Body of pancreas (tissue), 4 donors: ENCODE measurements at regions not wholly inside any gene's neighbourhood (a gene's known extent, or its start where the extent isn't known, plus 50 kb on each side); places are given as distances from the start of the nearest gene placed in this dataset.

Experiments used
- ATAC-seq: fragments of 150-250 bp; one replicate; pipeline ENCODE4 v1.9.1; 2016
- DNase-seq, 4 donors: peaks; one replicate each; pipeline ENCODE4 v3.0.0-alpha.2; 2019
- H3K27ac ChIP-seq, 4 donors: fragments of 200-600 bp; sonication (generic); 1 replicate in 3 of 4; 2 replicates in 1 of 4; pipeline versions ENCODE4 v1.5.1 to v1.6.1; 2016 to 2019; ENCODE audit warnings: mild to moderate bottlenecking in 1 of 4, mixed read lengths in 1 of 4, moderate library complexity in 1 of 4
- H3K27me3 ChIP-seq, 2 donors: fragments of 200-600 bp; sonication (generic); one replicate each; pipeline ENCODE4 v1.6.0; 2016; ENCODE audit warnings: mild to moderate bottlenecking in 1 of 2
- H3K36me3 ChIP-seq, 2 donors: fragments of 200-600 bp; sonication (generic); replicated peaks in 1 of 2; 2 replicates each; pipeline ENCODE4 v1.5.1; 2016; ENCODE audit warnings: low read depth in 2 of 2; ENCODE audit not compliant: insufficient read depth in 1 of 2
- H3K4me1 ChIP-seq: fragments of 200-600 bp; sonication (generic); one replicate; pipeline ENCODE4 v1.6.0; 2016
- H3K4me3 ChIP-seq, 2 donors: fragments of 200-600 bp; sonication (generic); 1 replicate in 1 of 2; 2 replicates in 1 of 2; pipeline ENCODE4 v1.5.1; 2016 to 2019
- H3K9me3 ChIP-seq, 3 donors: fragments of 200-600 bp; sonication (generic); 1 replicate in 2 of 3; 2 replicates in 1 of 3; pipeline ENCODE4 v1.5.1; 2016
- POLR2A ChIP-seq, 3 donors: fragments of 450-650 bp; IDR thresholded peaks; one replicate each; pipeline ENCODE4 v1.6.1; 2016; ENCODE audit warnings: antibody characterized with exemption in 3 of 3, mild to moderate bottlenecking in 2 of 3
- WGBS, 2 donors: methylation state at CpG; one replicate each; pipeline ENCODE4 v1.1.5; 2017; 5-methylcytosine and 5-hydroxymethylcytosine counted together
- intact Hi-C: fragments of 100-400 bp; cut with DNase I; formaldehyde crosslinking; loops from one replicate; pipeline ENCODE4 v1.15.1; 2023
- TF ChIP-seq, protein P1 (sequence below), 7 experiments: fragments of 450-650 bp in 4 of 7; fragments of 200-600 bp in 3 of 7; sonication (generic) in 3 of 7; IDR thresholded peaks; one replicate each; pipeline ENCODE4 v1.5.1; 2016 to 2019; ENCODE audit warnings: antibody characterized with exemption in 7 of 7

DNA sequence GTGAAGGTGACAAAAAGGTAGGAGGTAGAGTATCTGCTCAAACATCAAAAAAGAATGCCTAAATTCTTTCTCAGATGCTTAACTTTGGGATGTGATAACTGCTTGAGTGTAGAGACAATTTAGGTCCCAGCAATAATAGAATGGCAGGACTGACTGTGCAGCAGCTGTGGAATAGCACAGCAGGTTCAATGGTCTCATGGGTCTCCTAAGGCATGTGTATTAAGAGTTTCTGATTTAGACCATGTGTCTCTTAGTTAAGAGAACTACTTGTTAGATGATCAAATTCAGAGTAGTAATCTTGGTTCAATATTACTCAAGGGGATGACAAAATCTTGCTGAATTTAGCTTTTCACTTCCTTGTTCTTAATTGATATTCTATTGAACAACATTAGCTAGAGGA lies 72.0 kb downstream of the ALX1 start:
- TF ChIP-seq POLR2A (IDR thresholded peaks at IDR 0.05), result no peak
- TF ChIP-seq, protein P1, sequence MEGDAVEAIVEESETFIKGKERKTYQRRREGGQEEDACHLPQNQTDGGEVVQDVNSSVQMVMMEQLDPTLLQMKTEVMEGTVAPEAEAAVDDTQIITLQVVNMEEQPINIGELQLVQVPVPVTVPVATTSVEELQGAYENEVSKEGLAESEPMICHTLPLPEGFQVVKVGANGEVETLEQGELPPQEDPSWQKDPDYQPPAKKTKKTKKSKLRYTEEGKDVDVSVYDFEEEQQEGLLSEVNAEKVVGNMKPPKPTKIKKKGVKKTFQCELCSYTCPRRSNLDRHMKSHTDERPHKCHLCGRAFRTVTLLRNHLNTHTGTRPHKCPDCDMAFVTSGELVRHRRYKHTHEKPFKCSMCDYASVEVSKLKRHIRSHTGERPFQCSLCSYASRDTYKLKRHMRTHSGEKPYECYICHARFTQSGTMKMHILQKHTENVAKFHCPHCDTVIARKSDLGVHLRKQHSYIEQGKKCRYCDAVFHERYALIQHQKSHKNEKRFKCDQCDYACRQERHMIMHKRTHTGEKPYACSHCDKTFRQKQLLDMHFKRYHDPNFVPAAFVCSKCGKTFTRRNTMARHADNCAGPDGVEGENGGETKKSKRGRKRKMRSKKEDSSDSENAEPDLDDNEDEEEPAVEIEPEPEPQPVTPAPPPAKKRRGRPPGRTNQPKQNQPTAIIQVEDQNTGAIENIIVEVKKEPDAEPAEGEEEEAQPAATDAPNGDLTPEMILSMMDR (IDR thresholded peaks at IDR 0.05), result no peak
- intact Hi-C loops, result no loop called here
- Histone ChIP-seq H3K27me3 (no peaks in the 10 kb centered on the region), H3K4me1 (no peaks in the 10 kb centered on the region), H3K36me3 (no peaks in the 10 kb centered on the region), H3K9me3 (no peaks in the 10 kb centered on the region), H3K27ac (no peak overlapping the region), H3K4me3 (no peak overlapping the region)
- DNase-seq, result no peak
- no peak for ATAC-seq

DNA sequence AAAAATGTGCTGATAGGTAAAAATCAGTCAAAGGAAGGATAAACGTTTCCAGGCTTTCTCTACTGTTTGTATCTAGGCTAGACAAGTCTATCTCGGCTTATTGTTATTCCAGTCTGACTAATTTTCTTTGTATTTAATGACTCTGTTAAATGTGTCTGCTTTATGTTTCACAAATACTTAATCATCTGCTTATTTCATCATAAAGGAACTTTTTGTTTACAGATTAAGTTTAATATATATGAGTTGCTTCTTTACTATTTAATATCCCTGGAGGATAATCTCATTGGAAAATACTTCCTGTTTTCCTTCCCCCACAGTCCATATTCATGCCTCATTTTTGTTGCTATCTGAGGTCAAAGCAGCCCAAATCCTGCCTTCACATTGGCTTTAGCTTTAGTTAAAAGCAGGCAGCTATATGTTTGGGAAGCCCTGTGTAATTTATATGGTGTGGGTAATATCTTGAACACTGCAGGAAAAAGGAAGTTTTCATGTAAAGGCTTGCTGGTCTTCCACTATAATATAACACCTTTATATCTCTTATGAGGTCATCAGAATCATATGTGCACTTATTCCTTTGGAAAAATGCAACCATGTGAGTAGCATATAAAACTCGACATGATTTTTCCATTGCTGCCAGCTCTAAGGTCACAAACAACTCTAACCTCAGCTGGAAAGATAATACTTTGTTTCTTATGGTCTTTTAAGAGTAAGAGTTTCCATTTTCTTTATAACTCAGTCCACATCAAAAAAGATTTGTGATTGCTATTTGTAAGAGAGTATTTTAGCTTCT lies 76.8 kb downstream of the ALX1 start:
- H3K9me3 ChIP-seq, result no peaks in the 10 kb centered on the region
- H3K27me3 ChIP-seq, result no peaks in the 10 kb centered on the region
- ATAC-seq (no peak), DNase-seq (no peak)
- intact Hi-C loops, result no loop called here
- H3K4me1 ChIP-seq, result no peaks in the 10 kb centered on the region
- no peak overlapping the region for H3K27ac ChIP-seq
- no peak overlapping the region for H3K4me3 ChIP-seq
- WGBS, 2 donors, result 23 to 36% methylated on average over 3 of the region's 3 CpGs
- TF ChIP-seq, protein P1 (IDR thresholded peaks at IDR 0.05), result no peak
- no peak for TF ChIP-seq POLR2A (IDR thresholded peaks at IDR 0.05)
- no peaks in the 10 kb centered on the region for H3K36me3 ChIP-seq

DNA sequence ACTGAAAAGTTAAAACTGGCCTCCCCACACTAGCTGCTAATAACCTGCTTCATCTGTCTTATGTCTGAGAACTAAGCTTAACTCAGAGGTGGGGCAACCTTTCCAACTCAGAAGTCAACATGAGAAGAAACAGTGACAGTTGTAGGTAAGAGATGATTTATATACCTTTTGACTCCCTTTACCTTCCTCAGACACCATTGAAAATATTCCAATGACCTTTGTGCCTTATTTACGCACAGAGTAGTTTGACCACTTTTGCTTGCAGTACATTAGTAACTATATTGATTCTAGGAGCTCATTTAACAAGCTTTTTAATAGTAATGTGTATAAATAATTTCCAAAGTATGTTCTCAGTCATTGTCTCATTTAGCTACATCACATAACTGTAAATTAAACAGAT lies 77.6 kb downstream of the ALX1 start:
- intact Hi-C loops, result no loop called here
- ATAC-seq, result no peak
- no peak overlapping the region for H3K4me3 ChIP-seq
- H3K27ac ChIP-seq, result no peak overlapping the region
- H3K27me3 ChIP-seq, result no peaks in the 10 kb centered on the region
- H3K9me3 ChIP-seq, result no peaks in the 10 kb centered on the region
- WGBS, 2 donors, result 29 to 33% methylated on average over 1 of the region's 1 CpG
- H3K4me1 ChIP-seq, result no peaks in the 10 kb centered on the region
- H3K36me3 ChIP-seq, result no peaks in the 10 kb centered on the region
- TF ChIP-seq, protein P1 (IDR thresholded peaks at IDR 0.05), result no peak
- no peak for TF ChIP-seq POLR2A (IDR thresholded peaks at IDR 0.05)
- DNase-seq, result no peak

DNA sequence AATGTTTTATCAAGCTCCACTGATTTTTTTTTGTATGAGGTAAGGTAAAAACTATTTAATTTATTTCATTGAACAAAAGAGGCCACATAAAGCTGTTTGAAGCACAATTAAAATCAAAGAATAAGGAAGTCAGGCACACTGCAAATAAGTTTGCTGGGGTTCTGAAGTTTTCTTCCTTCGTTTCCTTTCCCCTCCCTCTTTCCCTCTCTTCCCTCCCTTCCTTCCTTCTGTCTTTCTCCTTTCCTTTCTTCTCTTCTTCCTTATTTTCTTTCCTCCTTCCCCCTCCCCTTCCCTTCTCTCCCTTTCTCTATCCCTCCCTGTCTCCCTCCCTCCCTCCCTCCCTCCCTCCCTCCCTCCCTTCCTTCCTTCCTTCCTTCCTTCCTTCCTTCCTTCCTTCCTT lies 78.7 kb downstream of the ALX1 start:
- WGBS, 2 donors, result 10 to 24% methylated on average over 1 of the region's 1 CpG
- Histone ChIP-seq H3K27ac (no peak overlapping the region), H3K36me3 (no peaks in the 10 kb centered on the region), H3K27me3 (no peaks in the 10 kb centered on the region), H3K4me3 (no peak overlapping the region), H3K4me1 (no peaks in the 10 kb centered on the region), H3K9me3 (no peaks in the 10 kb centered on the region)
- ATAC-seq (no peak), DNase-seq (no peak)
- TF ChIP-seq, protein P1 (IDR thresholded peaks at IDR 0.05), result no peak
- TF ChIP-seq POLR2A (IDR thresholded peaks at IDR 0.05), result no peak
- intact Hi-C loops, result no loop called here
